GM19240 (cell line): ENCODE measurements at regions not wholly inside any gene's neighbourhood (a gene's known extent, or its start where the extent isn't known, plus 50 kb on each side); places are given as distances from the start of the nearest gene placed in this dataset.
A peak's percentile ranks its signal among the peaks of the same experiment; 100 is the strongest.

Source experiments
- DNase-seq: peaks from one replicate; pipeline ENCODE4 v3.0.0; 2011; ENCODE audit warnings: low spot score; ENCODE audit not compliant: insufficient read length

DNA sequence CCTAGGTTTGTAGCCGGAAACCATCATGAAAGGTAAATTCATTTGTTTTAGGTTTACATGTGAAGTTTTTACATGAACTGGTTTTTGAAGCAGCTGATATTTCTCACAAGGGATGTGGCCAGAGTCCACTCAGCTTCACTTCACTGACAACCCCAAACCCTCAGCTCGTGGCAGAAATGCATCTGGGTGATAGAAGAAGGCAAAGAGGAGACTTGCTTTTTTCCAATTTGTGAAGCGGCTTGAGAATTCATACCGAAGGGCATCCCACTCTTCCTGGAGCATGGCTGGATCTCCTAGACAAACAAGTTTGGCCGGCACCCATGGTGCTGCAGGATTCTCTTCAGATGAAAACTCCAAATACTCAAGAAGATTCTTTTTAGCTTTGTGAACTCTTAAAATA lies 392.8 kb upstream of the CNR1 start:
- DNase-seq: no peak

DNA sequence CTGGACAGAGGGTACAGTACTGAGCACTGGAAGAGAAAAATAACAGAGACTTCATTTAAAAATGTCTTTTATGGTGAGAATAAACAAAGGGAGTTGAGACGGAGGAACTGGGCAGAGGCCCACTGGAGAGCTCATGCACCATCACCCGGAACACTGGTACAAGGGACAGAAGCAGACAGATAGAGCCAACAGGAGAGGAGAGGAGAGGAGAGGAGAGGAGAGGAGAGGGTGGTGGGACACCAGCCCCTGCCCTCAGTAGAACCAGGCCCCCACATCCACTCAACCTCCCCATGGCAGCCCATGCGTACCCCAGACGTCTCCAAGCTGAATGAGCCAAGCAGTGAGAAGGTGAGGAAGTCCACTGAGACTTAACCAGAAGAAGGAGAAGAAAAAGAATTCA lies 390.5 kb upstream of the CNR1 start:
- no peak for DNase-seq

DNA sequence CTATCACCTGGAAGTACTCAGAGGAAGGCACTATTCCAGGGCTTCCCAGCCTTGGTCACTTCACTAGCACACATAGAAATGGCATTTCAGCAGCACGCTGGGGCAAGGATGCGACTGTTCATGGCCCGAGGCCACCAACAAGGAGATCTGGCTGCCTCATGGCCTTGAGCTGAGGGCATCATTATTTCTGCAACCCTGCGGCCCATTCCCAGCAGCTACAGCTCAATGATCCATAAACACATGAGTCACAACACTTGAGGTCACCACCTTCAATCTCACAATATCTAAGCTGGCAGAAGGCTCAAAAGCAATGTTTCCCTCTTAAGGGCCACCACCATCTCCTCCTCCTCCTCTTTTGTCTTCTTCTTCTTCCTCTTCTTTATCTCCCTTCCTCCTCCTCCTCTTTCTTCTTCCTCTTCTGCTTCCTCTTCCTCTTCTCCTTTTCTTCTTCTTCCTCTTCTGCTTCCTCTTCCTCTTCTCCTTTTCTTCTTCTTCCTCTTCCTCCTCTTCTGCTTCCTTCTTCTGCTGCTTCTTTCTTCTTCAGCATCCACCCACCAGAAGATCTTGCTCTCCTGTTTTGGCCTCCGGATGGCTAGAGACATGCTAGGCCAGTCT lies 382.9 kb upstream of the CNR1 start:
- no peak for DNase-seq

DNA sequence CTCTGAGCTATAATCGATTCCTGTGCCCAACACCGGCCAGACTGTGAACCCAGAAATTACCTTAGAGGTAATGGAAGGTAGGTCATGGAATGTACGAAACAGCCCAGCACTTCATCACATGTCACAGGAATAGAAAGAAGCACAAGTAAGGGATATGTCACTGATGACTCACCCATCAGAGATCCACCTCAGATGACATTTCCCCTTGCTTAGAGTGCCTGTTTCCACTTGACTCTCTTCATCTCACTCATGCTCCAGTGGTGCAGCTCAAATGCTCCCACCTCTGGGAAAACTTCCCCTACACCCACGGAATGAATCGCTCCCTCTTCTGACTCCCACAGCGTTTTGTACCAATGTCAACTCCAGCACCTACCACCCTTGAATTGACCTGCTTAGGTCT lies 381.6 kb upstream of the CNR1 start:
- DNase-seq: no peak

DNA sequence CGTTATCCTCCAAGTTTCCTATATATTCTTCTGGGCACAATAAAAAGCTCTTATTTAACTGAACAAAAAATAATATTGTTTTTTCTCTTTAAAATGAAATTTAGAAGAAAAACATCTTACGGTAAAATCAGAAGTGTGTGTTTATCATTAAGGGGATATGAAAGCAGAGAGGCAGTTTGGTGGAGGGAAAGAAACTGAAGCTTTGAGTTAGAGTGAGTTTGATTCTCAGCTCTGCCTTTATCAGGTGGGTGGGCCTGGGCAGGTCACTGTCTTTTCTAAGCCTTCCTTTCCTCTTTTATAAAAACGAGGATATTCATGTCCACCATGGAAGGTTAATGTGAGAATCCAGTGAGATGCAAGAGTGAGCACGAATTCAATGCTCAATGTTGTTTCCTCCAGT lies 379.8 kb upstream of the CNR1 start:
- no peak for DNase-seq

DNA sequence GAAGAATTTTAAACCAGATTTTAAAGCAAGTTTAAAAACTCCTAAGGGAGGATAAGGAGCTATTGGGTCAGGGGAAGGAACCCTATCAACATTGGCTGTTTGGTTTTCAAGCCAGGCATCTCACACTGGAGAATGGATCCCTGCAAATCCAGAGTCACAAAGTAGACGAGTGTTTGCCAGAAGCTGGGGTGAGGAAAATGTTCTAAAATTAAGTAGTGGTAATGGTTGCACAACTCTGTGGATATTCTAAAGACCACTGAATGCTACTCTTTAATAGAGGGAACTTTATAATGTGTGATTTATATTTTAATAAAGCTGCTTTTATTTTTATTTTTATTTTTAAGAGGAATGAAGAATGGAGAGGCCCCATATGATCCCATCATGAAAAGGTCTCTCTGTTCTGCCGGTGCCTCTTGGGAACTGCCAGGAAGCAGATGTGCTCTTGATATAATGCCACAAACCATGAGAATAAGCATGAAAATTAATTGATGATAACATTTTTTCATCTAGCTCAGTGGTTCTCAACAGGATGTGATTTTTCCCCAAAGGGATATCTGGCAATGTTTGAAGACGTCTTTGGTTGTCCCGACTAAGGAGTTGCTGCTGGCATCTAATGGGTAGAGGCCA lies 379.0 kb upstream of the CNR1 start:
- no peak for DNase-seq

DNA sequence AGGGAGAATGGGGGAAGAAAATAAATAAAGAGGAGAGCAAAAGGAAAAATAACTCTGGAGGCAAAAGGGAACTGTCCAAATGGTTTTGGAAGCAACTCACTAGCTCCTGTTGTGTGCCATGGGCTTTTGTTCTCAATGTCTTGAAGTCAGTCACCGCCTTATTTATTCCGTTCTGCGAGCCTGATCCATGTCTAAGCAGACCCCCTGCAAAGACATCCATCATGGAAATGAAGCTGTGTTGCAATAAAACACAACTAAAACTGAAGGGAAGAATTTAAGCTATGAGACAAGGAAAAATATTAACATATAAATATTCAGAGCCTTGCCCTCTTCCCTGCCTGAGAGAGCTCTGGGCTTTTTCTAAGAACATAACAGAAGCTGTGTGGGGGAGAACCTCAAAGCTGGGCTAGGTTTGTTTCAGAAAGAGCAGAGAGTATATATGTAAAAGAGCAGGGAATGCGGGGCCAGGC lies 373.2 kb upstream of the CNR1 start:
- no peak for DNase-seq

DNA sequence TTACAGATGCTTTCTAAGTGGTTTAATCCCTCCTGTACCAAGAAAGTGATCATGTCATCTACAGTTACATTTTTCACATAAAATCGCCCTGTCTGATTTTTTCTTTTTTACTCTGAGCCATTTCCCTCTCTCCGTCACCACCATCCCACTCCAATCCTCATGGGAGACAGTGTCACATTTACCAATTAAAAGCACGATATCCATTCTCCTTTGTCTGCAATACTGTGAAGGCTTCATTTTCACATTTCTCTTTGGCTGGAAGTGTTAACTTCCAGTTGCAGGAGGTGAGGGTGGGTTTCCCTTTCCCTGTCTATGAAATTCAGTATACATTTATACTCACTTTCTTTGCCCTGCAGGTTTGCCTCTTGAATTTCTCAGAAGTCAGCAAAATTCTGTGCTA lies 372.7 kb upstream of the CNR1 start:
- DNase-seq: no peak

DNA sequence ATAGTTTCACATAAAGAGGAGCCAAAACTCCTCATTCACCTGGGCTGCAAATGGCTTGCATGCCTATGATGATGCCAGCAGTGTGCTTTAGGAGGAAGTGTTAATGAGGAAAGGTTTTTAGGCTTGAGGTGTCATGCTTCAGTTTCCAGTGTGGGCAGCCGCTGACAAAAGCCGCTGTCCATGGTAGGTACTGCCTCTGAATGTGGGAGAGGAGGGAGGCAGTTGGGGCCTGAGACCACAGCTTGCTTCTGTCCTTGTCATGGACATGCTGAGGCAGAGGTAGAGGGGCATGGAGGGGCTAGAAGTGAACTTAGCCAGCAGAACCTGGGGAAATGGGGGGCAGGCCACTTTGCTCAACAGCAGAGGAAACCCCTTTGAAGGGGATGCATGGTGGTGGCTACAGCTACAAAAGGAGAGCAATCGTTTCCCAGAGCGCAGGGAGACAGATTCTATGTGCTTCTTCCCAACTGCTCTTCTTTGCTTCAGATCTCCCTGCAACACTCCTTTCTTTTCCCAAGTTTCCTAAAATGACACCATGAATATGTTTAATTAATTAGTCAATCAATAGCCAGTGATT lies 372.1 kb upstream of the CNR1 start:
- peak; percentile 19 for DNase-seq

DNA sequence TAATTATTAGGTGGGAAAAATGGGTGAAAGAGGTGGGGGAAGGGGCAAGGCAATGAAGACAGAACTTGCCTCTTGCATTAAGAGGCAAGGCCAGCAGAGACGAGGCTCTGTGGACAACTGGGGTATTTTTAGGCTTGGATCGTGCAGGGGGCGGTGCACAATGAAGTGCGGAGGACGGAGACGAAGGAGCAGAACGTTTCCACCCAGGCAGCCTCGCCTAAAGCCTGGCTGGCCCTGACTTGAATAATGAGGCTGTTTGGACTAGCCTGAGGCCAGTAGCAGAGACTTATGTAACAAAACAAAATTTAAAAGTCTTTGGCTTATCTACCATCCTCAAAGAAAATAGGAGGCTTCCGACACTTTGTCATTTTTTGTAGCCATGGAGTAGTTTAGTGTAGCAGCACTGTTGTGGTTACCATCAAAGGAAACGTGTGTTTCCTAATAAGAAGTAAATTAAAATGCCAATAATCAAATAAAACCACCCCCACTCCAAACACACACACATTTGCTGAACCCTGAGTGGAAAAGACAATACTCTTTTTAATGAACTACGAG lies 370.0 kb upstream of the CNR1 start:
- no peak for DNase-seq

DNA sequence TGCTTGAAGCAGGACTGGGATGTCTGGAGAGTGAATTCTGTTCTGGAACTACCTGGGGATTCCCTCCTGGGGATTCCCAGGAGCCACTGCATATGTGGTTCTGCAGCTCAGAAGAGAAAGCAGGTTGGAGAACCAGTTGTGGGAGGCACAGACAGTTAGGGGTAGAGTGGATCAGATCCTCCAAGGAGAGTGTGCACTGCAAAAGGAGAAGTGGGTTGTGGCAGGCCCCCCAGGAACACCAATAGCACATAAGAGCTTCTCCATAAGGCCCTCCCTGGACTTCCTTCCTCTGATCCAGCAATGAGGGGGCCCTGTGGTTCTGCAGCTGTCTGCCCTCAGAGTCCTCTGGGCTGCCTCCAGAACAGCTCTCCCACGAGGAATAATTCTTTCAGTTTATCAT lies 369.2 kb upstream of the CNR1 start:
- DNase-seq: no peak

DNA sequence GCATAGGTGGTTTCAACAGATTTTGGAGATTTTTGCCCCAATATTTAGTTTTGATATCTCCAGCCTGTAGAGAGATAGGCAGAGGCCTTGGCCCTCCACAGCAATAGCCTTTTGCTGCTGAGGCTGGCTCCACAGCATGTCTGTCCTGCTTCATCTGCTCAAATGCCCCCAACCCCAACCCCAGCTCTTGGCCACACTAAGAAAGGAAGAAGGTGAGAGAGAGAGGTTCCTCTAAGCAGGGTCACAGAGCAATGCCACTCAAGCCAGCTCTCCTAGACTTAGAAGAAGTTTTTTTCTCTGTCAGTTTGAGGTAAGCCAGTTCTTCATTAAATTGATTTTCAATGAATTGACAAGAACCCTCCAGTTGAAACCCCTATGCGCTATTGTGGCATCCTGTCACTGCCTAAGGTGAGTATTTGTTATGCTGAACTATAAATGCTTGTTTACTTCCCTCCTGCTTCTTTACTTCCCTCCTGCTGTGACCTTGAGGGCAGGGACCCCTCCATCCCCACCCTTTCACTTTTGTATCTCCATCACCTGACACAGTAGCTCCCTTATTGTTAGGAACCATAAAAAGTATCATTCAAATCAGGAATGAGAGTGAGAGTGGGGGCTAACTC lies 366.2 kb upstream of the CNR1 start:
- DNase-seq: no peak

DNA sequence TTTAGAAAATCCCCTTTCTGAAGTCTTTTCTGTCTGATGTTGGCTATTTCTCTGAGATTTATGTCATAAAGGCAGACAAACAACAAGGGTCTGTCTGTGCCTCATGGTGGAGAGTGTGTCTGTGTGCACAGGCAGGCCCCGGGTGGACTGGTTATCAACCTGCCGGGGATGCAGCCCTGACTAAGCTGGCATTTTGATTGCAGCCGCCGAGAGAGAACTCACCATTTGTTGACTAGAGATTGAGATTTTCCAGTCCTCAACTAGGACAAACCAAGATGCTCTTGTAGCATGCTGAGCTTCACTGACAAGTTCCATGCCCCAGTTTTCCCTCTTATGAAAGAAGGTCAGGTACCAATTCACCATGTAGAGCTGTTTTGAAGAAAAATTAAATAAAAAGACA lies 363.6 kb upstream of the CNR1 start:
- DNase-seq: no peak

DNA sequence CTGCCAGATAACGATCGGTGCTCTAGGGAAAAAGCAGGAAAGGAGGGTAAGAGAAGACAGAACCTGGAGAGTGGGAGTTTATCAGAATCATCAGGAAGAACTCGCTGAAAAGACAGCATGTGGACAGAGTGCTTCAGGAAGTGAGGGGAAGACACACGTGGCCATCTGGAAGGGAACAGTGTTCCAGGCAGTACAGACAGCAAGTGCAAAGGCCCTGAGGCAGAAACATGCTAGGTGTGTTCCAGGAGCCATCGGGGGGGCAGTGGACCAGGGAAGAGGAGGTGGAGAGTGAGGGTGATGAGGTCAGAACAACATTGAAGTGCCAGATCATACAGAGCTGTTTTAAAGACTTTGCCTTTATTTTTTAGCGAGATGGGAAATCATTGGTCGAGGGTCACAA lies 354.3 kb upstream of the CNR1 start:
- no peak for DNase-seq

DNA sequence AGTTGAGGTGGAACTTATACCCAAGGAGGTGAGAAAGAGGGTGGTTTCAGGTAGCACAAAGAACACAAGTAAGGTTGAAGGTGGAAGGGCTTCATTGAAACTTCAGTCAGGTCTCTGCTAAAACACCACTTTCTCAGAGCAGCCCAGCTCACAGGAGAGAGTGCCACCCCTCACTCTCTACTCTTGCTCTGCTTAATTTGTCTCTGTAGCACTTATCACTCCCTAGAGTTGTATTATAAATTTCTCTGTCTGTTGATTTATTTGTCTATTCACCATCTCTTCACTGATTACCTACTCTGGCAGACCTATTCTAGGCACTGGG lies 353.8 kb upstream of the CNR1 start:
- no peak for DNase-seq

DNA sequence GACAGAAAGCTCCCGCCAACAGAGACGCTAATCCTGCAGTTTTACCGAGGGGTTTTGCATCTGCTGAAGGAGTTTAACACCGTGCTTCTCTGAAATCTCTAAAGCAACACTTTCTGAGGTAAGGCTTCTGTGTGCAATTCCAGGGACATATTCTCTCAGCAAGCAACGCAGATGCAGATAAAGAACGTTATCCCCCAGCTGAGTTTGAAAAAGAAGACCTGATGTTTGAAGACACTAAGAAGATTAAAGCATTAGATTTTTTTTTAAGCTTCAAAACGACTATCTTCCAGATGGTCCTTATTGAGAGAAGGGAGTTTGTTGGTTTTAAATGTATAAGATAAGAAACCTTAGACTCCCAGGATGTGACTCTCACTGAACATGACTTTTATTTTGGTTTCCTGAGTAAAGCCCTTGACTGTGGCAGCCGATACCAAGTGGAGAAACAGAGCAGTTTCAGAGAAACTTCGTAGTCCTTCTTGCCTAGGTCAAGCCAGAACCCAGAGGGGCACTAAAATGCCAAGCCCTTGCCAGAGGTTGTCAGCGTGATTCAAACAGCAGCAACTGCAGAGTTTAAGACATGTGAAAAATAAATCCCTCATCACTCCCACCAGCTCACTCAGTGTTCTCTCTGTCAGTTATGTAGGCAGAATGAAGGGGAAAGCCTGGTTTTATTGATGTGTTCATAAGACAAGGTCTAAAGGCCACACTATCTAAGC lies 353.3 kb upstream of the CNR1 start:
- DNase-seq: no peak

DNA sequence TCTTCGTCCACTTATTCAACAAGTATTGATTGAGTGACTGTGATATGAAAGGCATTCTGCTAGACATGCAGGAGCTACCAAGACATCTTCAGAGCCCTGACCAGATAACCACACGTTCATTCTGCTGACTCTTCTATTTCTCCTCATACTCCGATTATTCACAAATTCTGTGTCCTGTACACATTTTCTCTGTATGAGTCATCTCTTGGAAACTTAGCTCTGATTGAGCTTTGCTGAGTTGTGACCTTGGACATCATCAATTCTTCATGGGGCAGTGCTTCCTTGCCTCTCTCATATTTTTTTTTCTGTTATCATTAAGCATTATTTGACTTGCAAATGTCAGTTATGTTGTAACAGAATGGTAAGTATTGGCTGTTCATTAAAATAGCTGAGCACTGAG lies 351.6 kb upstream of the CNR1 start:
- no peak for DNase-seq

DNA sequence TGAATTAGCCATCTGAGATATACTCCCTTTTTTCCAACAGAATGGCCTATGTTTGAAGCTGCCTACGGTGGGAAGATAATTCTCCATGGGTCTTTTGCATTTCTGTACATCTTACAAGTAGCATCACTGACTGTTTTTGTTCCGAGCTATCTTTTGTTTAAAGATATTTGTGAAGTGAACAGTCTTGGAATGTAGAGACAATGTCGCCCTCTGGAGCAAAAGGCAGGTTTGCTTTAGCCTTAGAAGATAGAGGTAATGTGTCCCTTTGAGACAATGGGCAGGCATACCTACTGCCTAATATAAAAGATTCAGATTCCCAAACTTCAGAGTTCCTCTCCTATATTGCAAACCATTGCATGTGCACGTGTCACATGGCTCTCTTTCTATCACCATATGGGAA lies 347.8 kb upstream of the CNR1 start:
- no peak for DNase-seq

DNA sequence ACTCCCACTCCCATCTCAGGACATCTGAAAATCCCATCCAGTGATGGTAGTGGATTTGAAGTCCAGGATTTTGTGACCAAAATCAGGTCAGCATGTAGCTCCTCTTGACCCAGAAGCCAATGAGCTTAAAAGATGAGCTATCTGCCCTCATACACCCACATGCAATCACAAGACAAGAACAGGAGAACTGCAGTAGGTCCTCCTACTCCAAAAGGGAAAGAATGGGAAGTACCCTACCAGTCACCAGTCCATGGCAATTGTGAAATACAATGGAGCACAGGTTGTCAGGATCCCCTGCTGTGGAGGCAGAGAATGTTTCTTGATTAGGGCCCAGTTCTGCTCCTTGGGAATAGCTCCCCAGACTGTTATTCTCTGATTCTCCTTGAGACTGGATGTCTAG lies 347.3 kb upstream of the CNR1 start:
- DNase-seq: no peak

DNA sequence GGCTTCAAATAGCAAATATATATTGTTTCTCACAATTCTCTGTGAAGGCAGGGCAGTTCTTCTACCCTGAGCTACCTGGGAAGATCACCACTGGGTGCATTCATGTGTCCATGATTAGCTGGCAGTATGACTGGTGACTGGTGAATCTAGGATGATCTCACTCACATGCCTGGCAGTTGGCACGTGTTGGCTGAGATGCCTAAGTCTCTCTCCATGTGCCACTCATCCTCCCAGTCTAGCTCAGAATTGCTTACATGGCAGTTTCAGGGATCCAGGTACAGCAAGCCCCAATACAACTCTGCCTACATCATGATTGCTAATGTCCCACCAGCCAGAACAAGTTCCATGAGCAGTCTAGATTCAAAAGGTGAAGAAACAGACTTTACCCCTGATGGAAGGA lies 346.8 kb upstream of the CNR1 start:
- no peak for DNase-seq

DNA sequence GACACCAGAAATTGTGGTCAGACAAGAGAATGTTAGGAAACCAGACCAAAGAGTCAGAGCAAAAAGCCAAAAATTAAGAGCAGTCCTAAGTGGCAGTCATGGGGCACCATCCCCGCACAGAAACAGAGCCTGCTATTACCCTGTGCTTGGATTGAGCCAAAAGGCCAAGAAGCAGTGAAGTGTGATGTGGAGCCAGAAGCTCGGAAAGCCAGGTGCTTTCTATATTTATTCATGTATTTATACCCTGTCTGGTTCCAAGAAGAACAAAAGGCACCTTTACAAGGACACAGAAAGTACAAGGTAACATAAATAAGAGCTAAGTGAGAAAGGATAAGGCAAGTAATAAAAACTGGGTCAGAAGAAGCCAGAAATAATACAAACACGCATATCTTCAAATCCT lies 336.2 kb upstream of the CNR1 start:
- no peak for DNase-seq
